PC-3 (cell line): ENCODE measurements at regions not wholly inside any gene's neighbourhood (a gene's known extent, or its start where the extent isn't known, plus 50 kb on each side); places are given as distances from the start of the nearest gene placed in this dataset.
"Not testable (repeated sequence)": the region's sequence is repeated elsewhere in the genome, so short reads cannot be mapped to it uniquely, and the experiment has no call there.

Experiments
- ATAC-seq: fragments of 200-7000 bp; cut with Tn5 transposase; 2 replicates; pipeline ENCODE4 v1.9.1; 2020; ENCODE audit warnings: mild to moderate bottlenecking, moderate library complexity
- BruUV-seq: library from RNA; stranded (reverse); fragments of 400-500 nt; replicated peaks from 2 replicates; lab custom pipeline; 2021; lab: Mats Ljungman, UMichigan
- CTCF ChIA-PET: fragments of 300-600 bp; sonication (Branson Sonifier 250); formaldehyde crosslinking; loops from one replicate; lab custom pipeline; 2022; ENCODE audit warnings: antibody characterized with exemption; lab: Charles Lee
- POLR2A ChIA-PET: fragments of 300-600 bp; sonication (Branson Sonifier 250); formaldehyde crosslinking; loops from one replicate; lab custom pipeline; 2022; ENCODE audit warnings: antibody characterized with exemption; ENCODE audit not compliant: unreplicated experiment; lab: Charles Lee
- DNase-seq: peaks from one replicate; pipeline ENCODE4 v3.0.0-alpha.2; 2015
- H2AFZ ChIP-seq: fragments of 300-600 bp; sonication (generic); 2 replicates; pipeline ENCODE4 v1.6.0; 2016; ENCODE audit warnings: antibody characterized with exemption, low read length
- H3F3A ChIP-seq: fragments of 300-600 bp; sonication (generic); one replicate; pipeline ENCODE4 v1.6.0; 2017; ENCODE audit warnings: antibody characterized with exemption, low read length, control low read depth, mild to moderate bottlenecking; ENCODE audit not compliant: unreplicated experiment
- H3K27ac ChIP-seq: fragments of 300-600 bp; sonication (generic); 2 replicates; pipeline ENCODE4 v1.5.1; 2016; ENCODE audit warnings: mild to moderate bottlenecking, low read length
- H3K27me3 ChIP-seq: fragments of 300-600 bp; sonication (generic); 2 replicates; pipeline ENCODE4 v1.6.1; 2016; ENCODE audit warnings: low read length, mixed read lengths
- H3K36me3 ChIP-seq: fragments of 300-600 bp; sonication (generic); 2 replicates; pipeline ENCODE4 v1.6.1; 2016; ENCODE audit warnings: low read depth, mixed run types, low read length, mixed read lengths
- H3K4me1 ChIP-seq: fragments of 300-600 bp; sonication (generic); 2 replicates; pipeline ENCODE4 v1.5.1; 2016; ENCODE audit warnings: low read length; ENCODE audit not compliant: insufficient read depth
- H3K4me2 ChIP-seq: fragments of 300-600 bp; sonication (generic); 2 replicates; pipeline ENCODE4 v1.6.0; 2016; ENCODE audit warnings: low read length
- H3K4me3 ChIP-seq: fragments of 300-600 bp; sonication (generic); 2 replicates; pipeline ENCODE4 v1.5.1; 2016; ENCODE audit warnings: mild to moderate bottlenecking, low read length, mixed read lengths
- H3K79me2 ChIP-seq: fragments of 300-600 bp; sonication (generic); 2 replicates; pipeline ENCODE4 v1.6.1; 2017; ENCODE audit warnings: low read length, mixed read lengths
- H3K9ac ChIP-seq: fragments of 300-600 bp; sonication (generic); 2 replicates; pipeline ENCODE4 v1.6.0; 2016; ENCODE audit warnings: mild to moderate bottlenecking, low read length
- H3K9me2 ChIP-seq: fragments of 300-600 bp; sonication (generic); replicated peaks from 2 replicates; pipeline ENCODE4 v1.6.1; 2016; ENCODE audit warnings: mixed run types, low read length, mixed read lengths
- H3K9me3 ChIP-seq: fragments of 300-600 bp; sonication (generic); 2 replicates; pipeline ENCODE4 v1.6.1; 2016; ENCODE audit warnings: low read length, mixed read lengths
- H4K20me1 ChIP-seq: fragments of 300-600 bp; sonication (generic); 2 replicates; pipeline ENCODE4 v1.6.1; 2016; ENCODE audit warnings: low read length, mixed read lengths
- EZH2 ChIP-seq: fragments of 300-600 bp; sonication (generic); IDR thresholded peaks from one replicate; pipeline ENCODE4 v1.6.1; 2017; ENCODE audit warnings: antibody characterized with exemption, mild to moderate bottlenecking, low read length; ENCODE audit not compliant: unreplicated experiment
- EZH2phosphoT487 ChIP-seq: fragments of 300-600 bp; sonication (generic); IDR thresholded peaks from 2 replicates; pipeline ENCODE4 v1.6.1; 2018; ENCODE audit warnings: mild to moderate bottlenecking, antibody characterized with exemption, low read length, borderline replicate concordance
- intact Hi-C: fragments of 100-400 bp; cut with micrococcal nuclease; formaldehyde crosslinking; loops from 2 replicates; pipeline ENCODE4 v1.9.0; 2023
- TF ChIP-seq, protein P1 (sequence below): fragments of 300-600 bp; sonication (generic); conservative IDR thresholded peaks from 2 replicates; pipeline ENCODE4 v1.5.1; 2017; ENCODE audit warnings: antibody characterized with exemption, low read depth, mild to moderate bottlenecking, low read length

DNA sequence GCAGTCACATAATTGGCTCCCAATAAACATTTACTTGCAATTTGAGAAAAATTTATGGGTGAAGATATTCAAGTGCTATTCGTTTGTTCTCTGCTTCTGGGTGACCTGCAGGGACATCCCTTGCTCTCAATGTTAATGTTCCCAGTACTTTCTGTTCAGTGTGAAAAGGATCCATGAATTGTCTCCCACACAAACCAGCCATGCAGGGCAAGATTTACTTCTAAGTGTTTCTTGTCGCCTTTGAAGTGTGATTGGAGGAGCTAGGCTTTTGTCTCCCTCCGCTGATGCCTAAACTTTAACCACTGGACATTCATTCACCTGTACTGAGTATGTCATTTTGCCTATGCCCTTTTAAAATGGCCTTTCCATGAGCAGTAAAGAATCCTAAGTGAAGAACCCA, 66.4 kb upstream of the ADA2 start:
- no peaks in the 10 kb centered on the region for H3K36me3 ChIP-seq
- H3K4me2 ChIP-seq, result no peak overlapping the region
- no peak overlapping the region for H3K27ac ChIP-seq
- no peaks in the 10 kb centered on the region for H3K9me2 ChIP-seq
- no peaks in the 10 kb centered on the region for H3F3A ChIP-seq
- DNase-seq (no peak), ATAC-seq (no peak)
- H2AFZ ChIP-seq, result no peak overlapping the region
- peaks cover 29% of the 10 kb centered on the region for H3K27me3 ChIP-seq
- no peaks in the 10 kb centered on the region for H3K4me1 ChIP-seq
- no peak for TF ChIP-seq EZH2
- TF ChIP-seq, protein P1, sequence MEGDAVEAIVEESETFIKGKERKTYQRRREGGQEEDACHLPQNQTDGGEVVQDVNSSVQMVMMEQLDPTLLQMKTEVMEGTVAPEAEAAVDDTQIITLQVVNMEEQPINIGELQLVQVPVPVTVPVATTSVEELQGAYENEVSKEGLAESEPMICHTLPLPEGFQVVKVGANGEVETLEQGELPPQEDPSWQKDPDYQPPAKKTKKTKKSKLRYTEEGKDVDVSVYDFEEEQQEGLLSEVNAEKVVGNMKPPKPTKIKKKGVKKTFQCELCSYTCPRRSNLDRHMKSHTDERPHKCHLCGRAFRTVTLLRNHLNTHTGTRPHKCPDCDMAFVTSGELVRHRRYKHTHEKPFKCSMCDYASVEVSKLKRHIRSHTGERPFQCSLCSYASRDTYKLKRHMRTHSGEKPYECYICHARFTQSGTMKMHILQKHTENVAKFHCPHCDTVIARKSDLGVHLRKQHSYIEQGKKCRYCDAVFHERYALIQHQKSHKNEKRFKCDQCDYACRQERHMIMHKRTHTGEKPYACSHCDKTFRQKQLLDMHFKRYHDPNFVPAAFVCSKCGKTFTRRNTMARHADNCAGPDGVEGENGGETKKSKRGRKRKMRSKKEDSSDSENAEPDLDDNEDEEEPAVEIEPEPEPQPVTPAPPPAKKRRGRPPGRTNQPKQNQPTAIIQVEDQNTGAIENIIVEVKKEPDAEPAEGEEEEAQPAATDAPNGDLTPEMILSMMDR, result no peak
- no peak for TF ChIP-seq EZH2phosphoT487
- no peak overlapping the region for H3K4me3 ChIP-seq
- CTCF ChIA-PET, result no interaction called here
- POLR2A ChIA-PET, result no interaction called here
- no peak overlapping the region for H3K9ac ChIP-seq
- H3K79me2 ChIP-seq, result no peaks in the 10 kb centered on the region
- no peaks in the 10 kb centered on the region for H3K9me3 ChIP-seq
- BruUV-seq, result no TSS peak
- intact Hi-C loops, result no loop called here
- H4K20me1 ChIP-seq, result no peaks in the 10 kb centered on the region

DNA sequence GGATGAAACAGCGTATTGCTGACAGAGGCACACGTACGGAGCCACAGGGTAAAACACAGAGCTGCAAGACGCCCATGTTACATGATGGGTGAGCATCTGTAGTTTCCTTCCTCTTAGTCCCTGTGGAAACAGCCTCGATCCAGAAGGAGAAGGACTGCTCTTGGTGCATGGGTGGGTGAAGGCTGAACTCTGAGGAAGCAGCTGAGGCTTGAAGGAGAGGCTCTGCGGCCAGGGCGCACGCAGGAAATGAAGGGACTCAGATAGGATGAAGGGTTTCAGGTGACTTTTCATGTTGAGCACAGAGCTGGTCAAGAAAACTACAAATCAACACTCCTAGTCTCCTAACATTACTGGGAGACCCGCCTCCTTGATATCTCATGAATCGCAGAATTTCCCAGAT, 65.7 kb upstream of the ADA2 start:
- ChIA-PET POLR2A (no interaction called here), CTCF (no interaction called here)
- Histone ChIP-seq H4K20me1 (no peaks in the 10 kb centered on the region), H3K4me2 (no peak overlapping the region), H3K79me2 (no peaks in the 10 kb centered on the region), H3K9me2 (no peaks in the 10 kb centered on the region), H3K36me3 (no peaks in the 10 kb centered on the region), H3K27me3 (peaks cover 29% of the 10 kb centered on the region), H3K4me1 (no peaks in the 10 kb centered on the region), H3K4me3 (no peak overlapping the region), H2AFZ (no peak overlapping the region), H3K27ac (no peak overlapping the region), H3K9me3 (no peaks in the 10 kb centered on the region), H3F3A (no peaks in the 10 kb centered on the region), H3K9ac (no peak overlapping the region)
- no peak for ATAC-seq
- no peak for TF ChIP-seq EZH2
- no peak for TF ChIP-seq EZH2phosphoT487
- TF ChIP-seq, protein P1, result no peak
- DNase-seq, result no peak
- intact Hi-C loops, result no loop called here
- no TSS peak for BruUV-seq

DNA sequence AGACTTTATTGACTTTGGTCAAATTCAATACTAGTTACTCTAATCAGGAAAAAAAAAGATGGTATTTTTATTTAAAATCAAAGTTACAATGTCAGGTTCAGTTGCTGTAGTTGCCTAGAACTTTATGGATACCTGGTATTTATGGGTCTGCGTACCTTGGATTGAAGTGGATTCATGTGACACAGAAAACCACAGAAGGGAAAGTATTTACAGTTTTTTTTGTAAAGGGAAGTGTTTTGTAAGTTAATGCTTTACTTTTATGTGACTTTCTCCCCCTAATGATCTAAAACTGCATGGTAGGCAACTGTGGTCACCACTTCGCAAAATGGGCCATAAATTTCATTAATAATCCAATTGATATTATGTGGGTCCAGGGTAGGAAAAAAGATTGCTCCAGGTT, 65.2 kb upstream of the ADA2 start:
- Histone ChIP-seq H3K9ac (no peak overlapping the region), H3K27ac (no peak overlapping the region), H3K27me3 (peaks cover 29% of the 10 kb centered on the region), H3K4me3 (no peak overlapping the region), H3F3A (no peaks in the 10 kb centered on the region), H3K4me2 (no peak overlapping the region), H3K9me2 (no peaks in the 10 kb centered on the region), H3K36me3 (no peaks in the 10 kb centered on the region), H3K9me3 (no peaks in the 10 kb centered on the region), H4K20me1 (no peaks in the 10 kb centered on the region), H2AFZ (no peak overlapping the region), H3K4me1 (no peaks in the 10 kb centered on the region), H3K79me2 (no peaks in the 10 kb centered on the region)
- DNase-seq (no peak), ATAC-seq (no peak)
- CTCF ChIA-PET, result no interaction called here
- POLR2A ChIA-PET, result no interaction called here
- BruUV-seq, result no TSS peak
- intact Hi-C loops, result no loop called here
- TF ChIP-seq EZH2phosphoT487 (no peak), EZH2 (no peak)
- TF ChIP-seq, protein P1, result no peak

DNA sequence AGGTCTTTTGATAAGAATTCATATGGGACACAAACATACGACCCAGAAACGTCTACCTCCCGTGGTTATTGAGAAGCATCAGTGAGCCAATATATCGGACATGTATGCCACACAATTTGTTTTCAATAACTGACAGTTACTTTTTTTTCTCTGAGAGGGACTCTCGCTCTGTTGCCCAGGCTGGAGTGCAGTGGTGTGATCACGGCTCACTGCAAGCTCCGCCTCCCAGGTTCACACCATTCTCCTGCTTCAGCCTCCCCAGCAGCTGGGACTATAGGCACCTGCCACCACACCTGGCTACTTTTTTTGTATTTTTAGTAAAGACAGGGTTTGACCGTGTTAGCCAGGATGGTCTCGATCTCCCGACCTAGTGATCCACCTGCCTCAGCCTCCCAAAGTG, 64.6 kb upstream of the ADA2 start:
- H3K27me3 ChIP-seq, result peaks cover 29% of the 10 kb centered on the region
- H3K9ac ChIP-seq, CTCF ChIA-PET, H4K20me1 ChIP-seq, H3K79me2 ChIP-seq, ATAC-seq, intact Hi-C loops, DNase-seq, BruUV-seq, H3K9me3 ChIP-seq, H3K4me1 ChIP-seq, H3K36me3 ChIP-seq, H2AFZ ChIP-seq, H3K9me2 ChIP-seq, H3K27ac ChIP-seq, H3F3A ChIP-seq, POLR2A ChIA-PET, H3K4me2 ChIP-seq, H3K4me3 ChIP-seq: not testable (repeated sequence)
